Neural cell (in vitro differentiated cells): ENCODE measurements at regions not wholly inside any gene's neighbourhood (a gene's known extent, or its start where the extent isn't known, plus 50 kb on each side); places are given as distances from the start of the nearest gene placed in this dataset.

ENCODE experiments used
- MXI1 ChIP-seq: fragments of 450-650 bp; conservative IDR thresholded peaks from 2 replicates; pipeline ENCODE4 v1.6.1; 2014; ENCODE audit warnings: antibody characterized with exemption, mild to moderate bottlenecking; ENCODE audit not compliant: poor library complexity, severe bottlenecking
- RAD21 ChIP-seq: fragments of 450-650 bp; conservative IDR thresholded peaks from 2 replicates; pipeline ENCODE4 v1.6.1; 2014; ENCODE audit warnings: antibody characterized with exemption, mild to moderate bottlenecking, moderate library complexity
- TF ChIP-seq, protein P1 (sequence below): IDR thresholded peaks from 2 replicates; pipeline ENCODE4 v1.6.1; 2012; ENCODE audit warnings: borderline replicate concordance

DNA sequence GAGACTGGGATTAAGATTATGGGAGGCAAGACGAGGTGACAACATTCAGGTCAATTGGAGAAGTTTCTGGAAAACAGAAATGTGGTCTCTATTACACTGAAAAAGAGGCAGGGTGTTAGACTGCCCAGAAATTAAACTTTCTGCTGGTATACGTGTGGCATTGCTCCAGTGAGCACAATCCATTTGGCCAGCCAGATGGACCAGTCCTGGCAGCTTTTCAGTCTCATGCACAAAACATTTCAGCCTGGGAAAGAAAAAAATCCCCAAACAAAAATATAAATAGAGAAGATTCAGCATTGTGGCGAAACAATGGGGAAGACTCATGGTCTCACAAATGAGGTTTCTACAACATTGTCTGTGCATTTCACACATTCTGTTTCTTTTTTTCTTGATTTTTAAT, 113.9 kb downstream of the HNMT start:
- TF ChIP-seq, protein P1, sequence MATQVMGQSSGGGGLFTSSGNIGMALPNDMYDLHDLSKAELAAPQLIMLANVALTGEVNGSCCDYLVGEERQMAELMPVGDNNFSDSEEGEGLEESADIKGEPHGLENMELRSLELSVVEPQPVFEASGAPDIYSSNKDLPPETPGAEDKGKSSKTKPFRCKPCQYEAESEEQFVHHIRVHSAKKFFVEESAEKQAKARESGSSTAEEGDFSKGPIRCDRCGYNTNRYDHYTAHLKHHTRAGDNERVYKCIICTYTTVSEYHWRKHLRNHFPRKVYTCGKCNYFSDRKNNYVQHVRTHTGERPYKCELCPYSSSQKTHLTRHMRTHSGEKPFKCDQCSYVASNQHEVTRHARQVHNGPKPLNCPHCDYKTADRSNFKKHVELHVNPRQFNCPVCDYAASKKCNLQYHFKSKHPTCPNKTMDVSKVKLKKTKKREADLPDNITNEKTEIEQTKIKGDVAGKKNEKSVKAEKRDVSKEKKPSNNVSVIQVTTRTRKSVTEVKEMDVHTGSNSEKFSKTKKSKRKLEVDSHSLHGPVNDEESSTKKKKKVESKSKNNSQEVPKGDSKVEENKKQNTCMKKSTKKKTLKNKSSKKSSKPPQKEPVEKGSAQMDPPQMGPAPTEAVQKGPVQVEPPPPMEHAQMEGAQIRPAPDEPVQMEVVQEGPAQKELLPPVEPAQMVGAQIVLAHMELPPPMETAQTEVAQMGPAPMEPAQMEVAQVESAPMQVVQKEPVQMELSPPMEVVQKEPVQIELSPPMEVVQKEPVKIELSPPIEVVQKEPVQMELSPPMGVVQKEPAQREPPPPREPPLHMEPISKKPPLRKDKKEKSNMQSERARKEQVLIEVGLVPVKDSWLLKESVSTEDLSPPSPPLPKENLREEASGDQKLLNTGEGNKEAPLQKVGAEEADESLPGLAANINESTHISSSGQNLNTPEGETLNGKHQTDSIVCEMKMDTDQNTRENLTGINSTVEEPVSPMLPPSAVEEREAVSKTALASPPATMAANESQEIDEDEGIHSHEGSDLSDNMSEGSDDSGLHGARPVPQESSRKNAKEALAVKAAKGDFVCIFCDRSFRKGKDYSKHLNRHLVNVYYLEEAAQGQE: no peak
- no peak for TF ChIP-seq RAD21
- TF ChIP-seq MXI1: no peak
